ENCODE measurements at regions not wholly inside any gene's neighbourhood (a gene's known extent, or its start where the extent isn't known, plus 50 kb on each side); places are given as distances from the start of the nearest gene placed in this dataset.

DNA sequence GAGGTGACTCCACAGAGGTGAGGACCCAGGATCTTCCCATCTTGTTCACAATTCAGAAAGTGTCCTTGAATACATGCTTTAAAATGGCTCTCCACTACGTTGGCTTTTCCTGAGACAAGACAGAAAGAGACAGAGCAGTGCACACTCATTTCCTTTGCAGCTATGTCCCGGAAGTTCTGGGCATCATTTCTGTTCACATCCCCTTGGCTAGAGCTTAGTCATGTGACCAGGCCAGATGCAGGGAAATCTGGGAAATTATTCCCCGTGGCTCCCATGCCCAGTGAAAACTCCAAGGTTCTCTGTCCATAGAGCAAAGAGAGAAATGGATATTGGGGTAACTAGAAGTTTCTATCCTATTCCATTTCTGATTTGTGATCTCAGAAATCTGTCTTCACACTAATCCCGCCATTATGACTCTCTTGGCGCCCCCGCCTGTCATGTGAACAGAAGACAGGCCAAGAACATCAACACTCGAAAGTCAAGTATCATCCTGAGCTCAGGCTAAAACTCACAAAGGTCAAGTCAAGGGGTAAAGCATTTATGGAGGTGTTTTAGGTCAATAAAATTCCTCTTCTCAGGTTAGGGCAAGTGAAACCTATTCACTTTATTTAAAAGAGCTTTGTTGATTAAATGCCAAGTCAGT lies 251.4 kb upstream of the HABP2 start:
- intact Hi-C loops (cut with micrococcal nuclease), result no loop called here
- Mint-ChIP-seq H3K4me1 (ENCODE audit: low read depth) (peaks cover 4% of the 10 kb centered on the region), H3K36me3 (ENCODE audit: low read depth) (no peaks in the 10 kb centered on the region), H3K27ac (no peak overlapping the region), H3K4me3 (no peak overlapping the region), H3K27me3 (peaks cover 20% of the 10 kb centered on the region), H3K9me3 (no peaks in the 10 kb centered on the region)
- no peak for TF ChIP-seq CTCF (IDR thresholded peaks at IDR 0.05)
- ChIA-PET CTCF (interaction anchor here (0.6 kb wide), 1 partner anchor 579 kb away, joined by 3 read pairs; no protein-coding TSS in a partner anchor), POLR2A (interaction anchor here (1.1 kb wide), 1 partner anchor 85 kb away, joined by 3 read pairs; no protein-coding TSS in a partner anchor)
- no peak for ATAC-seq
- DNase-seq, result peak; percentile 23

DNA sequence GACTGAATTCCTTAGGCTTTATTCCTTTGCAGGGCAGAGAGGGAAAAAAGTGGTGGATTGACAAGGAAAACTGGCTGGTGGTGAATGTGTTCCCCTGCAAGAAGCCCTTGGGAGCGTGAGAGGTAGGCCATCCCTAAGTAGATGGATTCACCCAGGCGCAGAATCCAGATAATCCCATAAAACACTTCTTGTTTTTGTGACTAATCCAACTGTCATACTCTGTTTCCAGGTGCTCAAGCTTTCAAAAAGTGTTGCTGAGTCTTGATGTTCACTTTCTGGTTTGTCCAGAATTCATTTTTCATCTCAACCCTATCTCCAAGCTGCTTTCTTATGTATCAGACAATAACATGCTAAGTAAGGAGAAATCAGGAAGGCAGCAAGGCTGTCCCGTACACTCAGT lies 250.8 kb upstream of the HABP2 start:
- ChIA-PET POLR2A (interaction anchor here (1.1 kb wide), 1 partner anchor 86 kb away, joined by 3 read pairs; no protein-coding TSS in a partner anchor), CTCF (interaction anchor here (0.6 kb wide), 1 partner anchor 579 kb away, joined by 3 read pairs; no protein-coding TSS in a partner anchor)
- Mint-ChIP-seq H3K9me3 (no peaks in the 10 kb centered on the region), H3K36me3 (ENCODE audit: low read depth) (no peaks in the 10 kb centered on the region), H3K27me3 (peaks cover 19% of the 10 kb centered on the region), H3K4me3 (no peak overlapping the region), H3K27ac (no peak overlapping the region), H3K4me1 (ENCODE audit: low read depth) (peaks cover 4% of the 10 kb centered on the region)
- ATAC-seq, result no peak
- DNase-seq, result no peak
- intact Hi-C loops (cut with micrococcal nuclease), result no loop called here
- TF ChIP-seq CTCF (IDR thresholded peaks at IDR 0.05), result no peak

GRCh38 chr10:113303544-113304146 lies 249.2 kb upstream of the HABP2 start:
- Mint-ChIP-seq H3K4me3 (no peak overlapping the region), H3K4me1 (ENCODE audit: low read depth) (peaks cover 4% of the 10 kb centered on the region), H3K9me3 (no peaks in the 10 kb centered on the region), H3K27me3 (peaks cover 12% of the 10 kb centered on the region), H3K27ac (no peak overlapping the region), H3K36me3 (ENCODE audit: low read depth) (no peaks in the 10 kb centered on the region)
- DNase-seq (no peak), ATAC-seq (no peak)
- ChIA-PET POLR2A (no interaction called here), CTCF (no interaction called here)
- TF ChIP-seq CTCF (IDR thresholded peaks at IDR 0.05), result no peak
- intact Hi-C loops (cut with micrococcal nuclease), result no loop called here

DNA sequence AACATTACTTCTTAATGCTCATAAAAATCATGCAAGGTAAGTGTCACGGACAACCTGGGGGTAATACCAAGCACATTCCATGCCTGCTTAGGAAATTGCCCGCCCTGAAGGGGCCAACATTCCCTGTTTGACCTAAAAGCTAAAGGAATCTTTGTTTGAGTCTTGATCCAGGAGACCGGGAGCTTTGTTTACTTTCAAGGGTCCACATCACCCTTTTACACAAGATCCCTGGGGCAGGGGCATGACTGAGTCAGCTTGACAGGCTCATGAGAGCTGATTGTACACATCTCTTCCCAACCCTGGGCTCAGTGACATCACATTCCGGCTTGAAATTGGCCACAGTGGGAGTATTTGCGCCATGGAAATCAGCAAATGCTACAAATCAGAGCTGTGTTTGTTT lies 248.1 kb upstream of the HABP2 start:
- H3K36me3 Mint-ChIP-seq (ENCODE audit: low read depth), result no peaks in the 10 kb centered on the region

More for the DNA sequence above, 248.1 kb upstream of the HABP2 start:
- Mint-ChIP-seq H3K27ac (no peak overlapping the region), H3K4me1 (ENCODE audit: low read depth) (no peaks in the 10 kb centered on the region), H3K4me3 (no peak overlapping the region), H3K27me3 (peaks cover 5% of the 10 kb centered on the region), H3K9me3 (no peaks in the 10 kb centered on the region)
- no peak for TF ChIP-seq CTCF (IDR thresholded peaks at IDR 0.05)
- DNase-seq, result no peak
- intact Hi-C loops (cut with micrococcal nuclease), result no loop called here
- ATAC-seq, result no peak
- CTCF ChIA-PET, result interaction anchor here (1.1 to 1.6 kb wide), 2 partner anchors 9 to 80 kb away, joined by 3 to 4 read pairs; no protein-coding TSS in a partner anchor
- POLR2A ChIA-PET, result no interaction called here

Data from activated CD8-positive, alpha-beta T cell treated with anti-CD3 and anti-CD28 coated beads for 36 hours (primary cell).